Upper lobe of left lung (tissue), 6 donors: ENCODE measurements at regions not wholly inside any gene's neighbourhood (a gene's known extent, or its start where the extent isn't known, plus 50 kb on each side); places are given as distances from the start of the nearest gene placed in this dataset.
"Not testable (repeated sequence)": the region's sequence is repeated elsewhere in the genome, so short reads cannot be mapped to it uniquely, and the experiment has no call there.

Experiments
- ATAC-seq, 2 donors: fragments of 200-7000 bp; cut with Tn5 transposase; one replicate each; pipeline ENCODE4 v1.9.1; 2022; ENCODE audit warnings: mild to moderate bottlenecking in 2 of 2, moderate library complexity in 2 of 2; ENCODE audit not compliant: low FRiP score in 2 of 2
- DNase-seq, 2 donors: peaks; one replicate each; pipeline ENCODE4 v3.0.0-alpha.2; 2019 to 2020
- H3K27ac ChIP-seq, 4 donors: fragments of 200-600 bp; sonication (generic); one replicate each; pipeline ENCODE4 v1.5.1; 2016 to 2019
- H3K27me3 ChIP-seq, 4 donors: fragments of 200-600 bp; sonication (generic); one replicate each; pipeline ENCODE4 v1.5.1; 2017 to 2019
- H3K36me3 ChIP-seq, 4 donors: fragments of 200-600 bp; sonication (generic); one replicate each; pipeline ENCODE4 v1.5.1; 2016 to 2019
- H3K4me1 ChIP-seq, 4 donors: fragments of 200-600 bp; sonication (generic); one replicate each; pipeline ENCODE4 v1.5.1; 2018 to 2019
- H3K4me3 ChIP-seq, 4 donors: fragments of 200-600 bp; sonication (generic); one replicate each; pipeline ENCODE4 v1.5.1; 2017 to 2019; ENCODE audit warnings: mild to moderate bottlenecking in 2 of 4, moderate library complexity in 1 of 4
- H3K9me3 ChIP-seq, 4 donors: fragments of 200-600 bp; sonication (generic); one replicate each; pipeline ENCODE4 v1.5.1; 2018 to 2019
- CTCF ChIP-seq, 6 experiments: fragments of 450-650 bp in 4 of 6; fragments of 200-600 bp in 2 of 6; sonication (generic) in 2 of 6; IDR thresholded peaks; one replicate each; pipeline ENCODE4 v1.5.1; 2016 to 2019; ENCODE audit warnings: antibody characterized with exemption in 6 of 6
- EP300 ChIP-seq, 4 donors: sonication (generic); formaldehyde crosslinking; IDR thresholded peaks; one replicate each; pipeline ENCODE4 v1.5.1; 2017; ENCODE audit warnings: antibody characterized with exemption in 4 of 4, control low read depth in 2 of 4
- POLR2A ChIP-seq, 4 donors: fragments of 450-650 bp; IDR thresholded peaks; one replicate each; pipeline ENCODE4 v1.5.1; 2016 to 2017; ENCODE audit warnings: antibody characterized with exemption in 4 of 4, mild to moderate bottlenecking in 2 of 4
- POLR2AphosphoS5 ChIP-seq, 2 donors: sonication (generic); formaldehyde crosslinking; IDR thresholded peaks; one replicate each; pipeline ENCODE4 v1.5.1; 2017; ENCODE audit warnings: antibody characterized with exemption in 2 of 2
- WGBS, 2 donors: methylation state at CpG; one replicate each; pipeline ENCODE4 v1.1.5; 2017 to 2018; 5-methylcytosine and 5-hydroxymethylcytosine counted together
- donor health status: DM: no; HTN: no; CAD: no; lungs with moderate emphysema.
- donor health status: DM: no; HTN: yes; CAD: no; lungs with severe emphysema.

GRCh38 chrX:66110112-66110511 lies 53.9 kb upstream of the HEPH start:
- no peaks in the 10 kb centered on the region for H3K4me1 ChIP-seq
- DNase-seq: no peak

GRCh38 chrX:66107860-66108259 lies 56.2 kb upstream of the HEPH start:
- not testable (repeated sequence) for H3K27me3 ChIP-seq, H3K36me3 ChIP-seq, H3K27ac ChIP-seq, H3K9me3 ChIP-seq, DNase-seq, H3K4me1 ChIP-seq, H3K4me3 ChIP-seq, ATAC-seq
- 71% methylated on average over 4 of the region's 4 CpGs; no CpG with 5 or more reads in 1 of the 2 donors for WGBS, 2 donors

More at GRCh38 chrX:66110112-66110511, 53.9 kb upstream of the HEPH start:
- H3K27me3 ChIP-seq: no peaks in the 10 kb centered on the region
- peak in 1 of 2 donors; percentile 39 for ATAC-seq
- no peaks in the 10 kb centered on the region for H3K9me3 ChIP-seq
- H3K36me3 ChIP-seq: no peaks in the 10 kb centered on the region
- 47 to 54% methylated on average over 3 of the region's 3 CpGs for WGBS, 2 donors
- TF ChIP-seq CTCF (IDR thresholded peaks at IDR 0.05) (peak in 5 of 6 experiments; percentile 14 to 42 (median 21)), EP300 (IDR thresholded peaks at IDR 0.05) (no peak), POLR2A (IDR thresholded peaks at IDR 0.05) (no peak), POLR2AphosphoS5 (IDR thresholded peaks at IDR 0.05) (no peak)
- no peak overlapping the region for H3K27ac ChIP-seq
- no peak overlapping the region for H3K4me3 ChIP-seq

DNA sequence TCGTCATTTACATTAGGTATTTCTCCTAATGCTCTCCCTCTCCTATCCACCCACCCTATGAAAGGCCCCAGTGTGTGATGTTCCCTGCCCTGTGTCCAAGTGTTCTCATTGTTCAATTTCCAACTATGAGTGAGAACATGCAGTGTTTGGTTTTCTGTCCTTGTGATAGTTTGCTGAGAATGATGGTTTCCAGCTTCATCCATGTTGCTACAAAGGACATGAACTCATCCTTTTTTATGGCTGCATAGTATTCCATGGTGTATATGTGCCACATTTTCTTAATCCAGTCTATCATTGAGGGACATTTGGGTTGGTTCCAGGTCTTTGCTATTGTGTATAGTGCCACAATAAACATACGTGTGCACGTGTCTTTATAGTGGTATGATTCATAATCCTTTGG lies 61.6 kb upstream of the HEPH start:
- H3K36me3 ChIP-seq, DNase-seq, H3K27ac ChIP-seq, H3K9me3 ChIP-seq, H3K4me3 ChIP-seq, H3K4me1 ChIP-seq, H3K27me3 ChIP-seq, ATAC-seq: not testable (repeated sequence)
- 73 to 83% methylated on average over 3 of the region's 3 CpGs for WGBS, 2 donors

DNA sequence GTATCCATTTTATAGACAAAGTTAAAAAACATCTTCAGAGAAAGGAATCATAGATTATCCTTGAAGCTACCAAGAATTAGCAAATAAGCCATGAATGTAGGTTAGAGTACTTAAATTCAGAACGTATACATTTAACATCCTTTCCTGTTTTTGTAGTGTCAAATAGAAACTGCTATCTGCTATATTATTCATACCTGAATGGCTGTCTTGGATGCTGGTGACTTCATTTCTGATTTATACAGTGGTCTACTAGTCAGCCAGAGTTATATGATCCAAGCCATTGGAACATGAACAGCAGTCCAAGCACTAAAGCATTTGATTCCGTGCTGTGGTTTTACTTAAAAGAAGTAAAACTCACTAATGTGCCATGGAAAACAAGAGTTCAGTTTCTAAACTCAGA lies 58.3 kb upstream of the VSIG4 start:
- H3K27me3 ChIP-seq: no peaks in the 10 kb centered on the region
- no peak overlapping the region for H3K4me3 ChIP-seq
- TF ChIP-seq POLR2A (IDR thresholded peaks at IDR 0.05) (no peak), CTCF (IDR thresholded peaks at IDR 0.05) (no peak), POLR2AphosphoS5 (IDR thresholded peaks at IDR 0.05) (no peak), EP300 (IDR thresholded peaks at IDR 0.05) (no peak)
- WGBS, 2 donors: 78 to 88% methylated on average over 2 of the region's 2 CpGs
- DNase-seq (no peak), ATAC-seq (no peak)
- H3K9me3 ChIP-seq: peaks cover 0 to 6% (median 0%) of the 10 kb centered on the region in 4 donors
- H3K27ac ChIP-seq: no peak overlapping the region
- no peaks in the 10 kb centered on the region for H3K36me3 ChIP-seq
- no peaks in the 10 kb centered on the region for H3K4me1 ChIP-seq

GRCh38 chrX:66096987-66097386 lies 57.1 kb upstream of the VSIG4 start:
- not testable (repeated sequence) for H3K9me3 ChIP-seq, H3K27me3 ChIP-seq, ATAC-seq, H3K36me3 ChIP-seq, DNase-seq, H3K4me1 ChIP-seq, H3K4me3 ChIP-seq, H3K27ac ChIP-seq
- WGBS, 2 donors: 85 to 94% methylated on average over 16 of the region's 16 CpGs

DNA sequence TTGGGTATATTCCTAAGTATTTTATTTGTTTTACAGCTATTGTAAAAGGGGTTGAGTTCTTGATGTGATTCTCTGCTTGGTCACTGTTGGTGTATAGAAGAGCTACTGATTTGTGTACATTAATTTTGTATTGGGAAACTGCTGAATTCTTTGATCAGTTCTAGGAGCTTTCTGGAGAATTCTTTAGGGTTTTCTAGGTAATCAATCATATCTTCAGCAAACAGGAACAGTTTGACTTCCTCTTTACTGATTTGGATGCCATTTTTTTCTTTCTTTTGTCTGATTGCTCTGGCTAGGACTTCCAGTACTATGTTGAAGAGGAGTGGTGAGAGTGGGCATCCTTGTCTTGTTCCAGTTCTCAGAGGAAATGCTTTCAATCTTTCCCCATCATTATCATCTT lies 50.1 kb upstream of the VSIG4 start:
- not testable (repeated sequence) for H3K4me3 ChIP-seq, H3K36me3 ChIP-seq, DNase-seq, H3K27me3 ChIP-seq, H3K9me3 ChIP-seq, ATAC-seq, H3K27ac ChIP-seq, H3K4me1 ChIP-seq
